ENCODE measurements at regions not wholly inside any gene's neighbourhood (a gene's known extent, or its start where the extent isn't known, plus 50 kb on each side); places are given as distances from the start of the nearest gene placed in this dataset.

DNA sequence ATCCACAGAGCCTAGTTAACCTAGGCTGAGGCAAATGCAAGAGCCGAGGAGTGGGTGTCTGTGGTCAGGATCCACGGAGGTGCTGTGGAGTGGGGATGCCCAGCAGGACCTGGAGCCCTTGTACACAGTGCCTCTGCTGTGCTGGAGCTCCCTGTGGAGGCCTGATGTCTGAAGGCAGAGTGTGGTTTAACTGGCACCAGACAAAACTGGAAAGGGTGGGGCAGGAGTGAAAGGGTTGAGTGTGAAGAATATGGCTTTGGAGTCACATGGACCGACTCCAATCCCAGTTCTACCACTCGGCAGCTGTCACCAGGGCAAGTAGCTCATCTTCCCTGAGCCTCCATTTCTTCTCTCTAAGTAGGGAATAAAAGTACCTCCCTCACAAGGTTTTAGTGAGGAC, 60.3 kb upstream of the GPR12 start:
- TF ChIP-seq TEAD4 (IDR thresholded peaks at IDR 0.05; ENCODE audit: low read length) (no peak), TEAD4 (CRISPR knock-in tag; IDR thresholded peaks at IDR 0.05; ENCODE audit: borderline replicate concordance) (no peak), ZNF699 (CRISPR knock-in tag; IDR thresholded peaks at IDR 0.05; ENCODE audit: insufficient replicate concordance) (no peak)

Measured in K562 (cell line).